ENCODE measurements at regions not wholly inside any gene's neighbourhood (a gene's known extent, or its start where the extent isn't known, plus 50 kb on each side); places are given as distances from the start of the nearest gene placed in this dataset.
A peak's percentile ranks its signal among the peaks of the same experiment; 100 is the strongest.
"Not testable (repeated sequence)": the region's sequence is repeated elsewhere in the genome, so short reads cannot be mapped to it uniquely, and the experiment has no call there.

DNA sequence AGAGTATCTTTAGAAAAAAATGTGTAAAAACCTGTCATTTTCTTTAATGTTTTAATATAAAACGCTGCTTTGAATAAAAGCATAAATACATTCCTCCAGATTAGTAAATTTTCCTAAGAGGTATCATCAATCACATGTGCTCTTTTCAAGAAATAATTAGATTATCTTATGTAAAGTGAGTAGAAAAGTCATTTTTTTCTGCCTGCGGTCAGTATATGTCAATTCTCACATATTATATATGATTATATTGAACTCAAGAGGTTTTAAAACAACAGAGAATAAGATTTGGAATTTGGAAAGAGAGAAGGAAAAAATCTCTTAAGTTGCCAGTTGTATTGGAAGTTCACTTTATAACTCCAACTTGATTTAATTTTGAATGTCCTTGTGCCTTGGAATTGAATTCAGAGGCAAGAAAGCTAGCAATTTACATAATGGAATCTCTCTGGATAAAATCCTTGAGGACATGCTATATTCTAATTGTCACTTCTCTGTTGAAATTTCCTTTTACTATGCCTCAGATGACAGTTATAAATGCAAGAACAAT, 740.1 kb upstream of the SPRY2 start:
- no peak for DNase-seq

DNA sequence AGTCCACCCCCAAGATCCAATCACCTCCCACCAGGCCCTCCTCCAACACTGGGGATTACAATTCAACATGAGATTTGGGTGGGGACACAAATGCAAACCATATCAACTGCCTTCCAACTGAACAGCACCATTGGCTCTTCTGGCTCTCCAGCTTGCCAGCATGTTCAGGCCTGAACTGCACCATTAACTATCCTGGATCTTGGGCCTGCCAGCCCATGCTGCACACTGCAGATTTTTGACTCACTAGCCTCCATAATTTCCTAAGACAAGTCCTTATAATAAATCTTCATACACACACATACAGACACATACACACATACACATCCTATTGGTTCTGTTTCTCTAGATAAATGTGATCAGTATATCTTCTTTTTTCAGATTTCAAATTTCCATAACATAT, 737.1 kb upstream of the SPRY2 start:
- no peak for DNase-seq

DNA sequence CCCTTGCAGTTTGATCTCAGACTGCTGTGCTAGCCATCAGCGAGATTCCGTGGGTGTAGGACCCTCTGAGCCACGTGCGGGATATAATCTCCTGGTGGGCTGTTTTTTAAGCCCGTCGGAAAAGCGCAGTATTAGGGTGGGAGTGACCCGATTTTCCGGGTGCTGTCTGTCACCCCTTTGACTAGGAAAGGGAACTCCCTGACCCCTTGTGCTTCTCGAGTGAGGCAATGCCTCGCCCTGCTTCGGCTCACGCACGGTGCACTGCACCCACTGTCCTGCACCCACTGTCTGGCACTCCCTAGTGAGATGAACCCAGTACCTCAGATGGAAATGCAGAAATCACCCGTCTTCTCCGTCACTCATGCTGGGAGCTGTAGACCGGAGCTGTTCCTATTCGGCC, 728.9 kb upstream of the SPRY2 start:
- not testable (repeated sequence) for DNase-seq

DNA sequence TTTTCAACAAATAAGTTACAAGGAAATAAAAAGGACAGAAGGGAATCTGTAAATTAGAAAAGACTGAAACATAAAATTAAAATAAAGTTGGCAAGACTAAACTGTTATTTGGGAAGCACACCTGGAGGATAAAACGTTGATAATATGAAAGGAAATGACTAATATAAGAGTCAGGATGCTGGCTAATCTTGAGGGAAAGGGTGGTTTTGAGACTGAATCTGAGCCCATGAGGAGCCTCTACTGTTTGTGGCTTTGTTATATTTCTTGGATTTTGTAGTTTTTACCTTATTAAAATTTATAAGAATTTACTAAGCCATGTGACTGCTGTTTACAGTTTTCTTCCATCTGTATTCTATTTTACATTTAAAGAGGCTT, 718.0 kb upstream of the SPRY2 start:
- no peak for DNase-seq

DNA sequence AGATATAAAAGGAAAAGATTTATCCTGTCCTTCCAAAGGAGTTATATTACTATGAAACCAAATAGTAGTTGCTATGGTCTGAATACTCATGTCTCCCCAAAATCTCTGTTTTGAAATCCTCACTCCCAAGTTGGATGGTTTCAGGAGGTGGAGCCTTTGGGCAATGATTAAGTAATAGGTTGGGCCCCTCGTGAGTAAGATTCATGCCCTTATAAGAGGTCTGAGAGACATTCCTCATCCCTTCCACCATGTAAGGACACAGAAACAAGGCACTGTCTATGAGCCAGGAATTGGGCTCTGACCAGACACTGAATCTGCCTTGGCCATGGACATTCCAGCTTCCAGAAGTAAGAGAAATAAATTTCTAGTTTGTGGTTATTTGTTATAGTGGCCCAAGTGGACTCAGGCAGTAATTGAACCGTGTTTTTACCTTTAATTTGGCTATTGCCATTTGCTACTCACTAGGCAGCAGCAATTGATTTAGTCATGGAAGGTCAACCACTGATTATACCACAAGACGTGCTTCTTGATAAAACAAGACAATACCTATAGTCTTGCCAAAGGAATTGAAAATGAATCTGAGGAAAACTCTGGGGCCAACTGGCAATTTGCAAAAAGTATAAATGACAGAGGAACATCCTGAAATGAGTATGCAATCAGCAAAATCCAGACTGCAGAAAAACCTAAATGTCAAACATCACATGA, 717.4 kb upstream of the SPRY2 start:
- no peak for DNase-seq

DNA sequence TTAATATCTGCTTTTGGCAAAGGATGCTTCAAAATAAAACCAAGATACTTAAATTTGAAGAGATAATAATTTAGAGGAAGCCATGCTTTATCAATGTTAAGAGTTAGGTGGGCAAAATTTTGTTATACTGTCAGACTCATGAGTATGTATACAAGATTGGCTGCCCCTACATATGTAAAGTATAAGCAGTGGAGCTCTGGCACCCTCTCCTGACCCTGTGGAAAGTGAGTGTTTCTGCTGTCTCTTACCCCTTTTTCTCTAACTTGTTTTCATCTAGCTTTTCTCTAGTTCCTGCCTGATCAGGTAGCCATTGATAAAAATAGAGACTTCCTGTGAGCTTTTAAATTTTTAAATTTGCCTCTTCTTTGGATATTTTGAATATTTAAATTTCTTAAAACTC, 710.9 kb upstream of the SPRY2 start:
- no peak for DNase-seq

DNA sequence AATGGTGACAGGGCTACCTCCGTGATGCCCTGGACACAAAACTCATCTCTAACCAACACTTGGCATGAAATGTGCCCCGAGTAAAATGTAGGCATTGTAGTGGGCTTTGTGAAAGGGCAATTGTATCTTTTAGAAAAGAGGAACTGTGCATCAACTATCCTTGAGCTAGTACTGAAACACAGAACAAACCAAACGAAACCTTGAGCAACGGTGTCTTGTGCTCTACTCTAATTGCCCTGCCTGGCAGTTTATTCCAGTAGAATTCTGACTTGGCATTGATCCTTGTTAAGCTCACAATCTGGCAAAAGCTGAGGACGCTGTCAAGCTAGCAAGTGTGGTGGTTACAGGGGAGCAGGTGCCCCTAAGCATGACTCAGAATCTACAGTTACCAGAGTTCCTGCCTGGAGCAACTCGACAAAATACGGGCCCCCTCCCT, 707.1 kb upstream of the SPRY2 start:
- no peak for DNase-seq

DNA sequence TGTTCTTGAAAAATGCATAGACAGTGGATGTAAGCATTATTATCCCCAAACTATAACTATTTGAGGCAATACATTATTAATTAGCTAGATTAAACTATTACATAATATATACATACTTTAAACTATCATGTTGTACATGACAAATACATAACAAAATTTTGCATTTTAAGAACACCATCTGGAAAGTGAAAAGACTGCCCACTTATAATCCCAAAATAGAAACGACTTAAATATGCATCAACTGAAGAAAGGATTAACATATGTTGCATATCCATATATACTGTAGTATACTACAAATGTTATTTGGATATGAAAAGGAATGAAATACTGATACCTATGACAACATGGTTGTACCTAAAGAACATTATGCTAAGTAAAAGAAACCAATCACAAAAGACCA, 700.8 kb upstream of the SPRY2 start:
- no peak for DNase-seq

DNA sequence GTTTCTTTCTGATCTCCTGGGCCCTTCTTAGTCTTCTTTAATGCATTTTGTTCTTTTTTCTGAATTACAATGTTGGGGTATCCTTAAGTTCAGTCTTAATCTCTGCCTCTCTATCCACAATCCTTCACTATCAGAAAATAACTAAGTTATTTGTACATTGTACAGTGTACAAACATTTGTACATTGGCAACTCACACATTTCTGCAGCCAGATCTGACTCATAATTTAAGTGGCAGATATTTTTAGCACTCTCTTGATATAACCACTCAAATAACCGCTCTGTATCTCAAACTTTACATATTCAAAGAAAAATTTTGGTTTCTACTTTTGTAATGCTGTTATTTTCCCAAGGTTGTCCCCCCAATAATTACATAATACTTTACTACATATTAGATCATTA, 691.1 kb upstream of the SPRY2 start:
- no peak for DNase-seq

DNA sequence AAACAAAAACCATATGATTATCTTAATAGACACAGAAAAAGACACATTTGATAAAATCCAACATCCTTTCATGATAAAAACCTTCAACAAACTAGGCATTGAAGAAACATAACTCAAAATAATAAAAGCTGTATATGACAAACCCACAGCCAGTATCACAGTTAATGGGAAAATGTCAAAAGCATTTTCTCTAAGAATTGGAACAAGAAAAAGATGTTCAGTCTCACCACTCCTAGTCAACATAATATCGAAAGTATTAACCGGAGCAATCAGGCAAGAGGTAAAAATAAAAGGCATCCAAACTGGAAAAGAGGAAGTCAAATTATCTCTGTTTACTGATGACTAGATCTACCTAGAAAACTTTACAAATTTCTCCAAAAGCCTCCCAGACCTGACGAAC, 684.2 kb upstream of the SPRY2 start:
- no peak for DNase-seq

DNA sequence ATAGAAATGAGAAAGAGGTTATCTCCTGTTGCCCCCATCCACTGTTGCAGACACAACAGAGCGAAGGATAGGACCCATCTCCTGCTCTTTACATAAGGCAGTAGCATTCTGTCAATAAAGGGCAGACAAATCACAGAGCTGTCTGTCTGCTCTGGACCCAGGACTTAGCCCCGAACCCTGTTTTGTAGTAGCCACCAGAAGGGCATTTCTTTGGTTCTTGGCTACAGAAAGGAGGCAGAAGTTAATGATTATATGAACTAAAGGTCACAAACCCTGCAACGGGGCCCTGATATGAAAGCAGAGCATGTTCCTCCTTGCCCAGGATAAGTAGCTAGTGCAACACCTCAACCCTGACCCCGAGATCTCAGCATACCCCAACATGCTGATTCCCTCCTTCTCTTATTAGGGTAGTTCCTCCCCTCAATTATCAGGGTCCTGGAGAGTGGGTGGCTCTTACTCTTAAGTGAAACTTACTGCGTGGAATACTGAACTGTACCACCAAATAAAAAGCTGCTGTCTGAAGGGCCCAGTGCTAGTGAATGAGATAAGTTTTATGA, 680.4 kb upstream of the SPRY2 start:
- no peak for DNase-seq

DNA sequence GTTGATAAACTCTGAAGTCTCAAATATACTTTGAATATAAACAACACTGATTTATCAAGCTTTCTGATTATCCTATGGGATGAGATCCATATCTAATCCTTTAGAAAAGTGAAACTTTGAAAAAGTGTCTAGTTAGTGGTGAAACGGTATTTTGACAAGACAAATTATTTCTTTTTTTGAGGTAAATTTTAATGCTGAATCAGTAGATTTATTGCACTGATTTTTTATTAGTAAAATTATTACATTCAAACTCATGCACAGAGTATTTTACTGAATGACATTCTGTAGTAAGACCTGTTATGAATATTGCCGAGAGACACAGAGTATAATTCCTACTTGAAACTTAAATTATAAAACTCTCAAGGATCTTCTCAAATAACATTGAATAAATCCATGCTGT, 679.1 kb upstream of the SPRY2 start:
- DNase-seq = no peak

DNA sequence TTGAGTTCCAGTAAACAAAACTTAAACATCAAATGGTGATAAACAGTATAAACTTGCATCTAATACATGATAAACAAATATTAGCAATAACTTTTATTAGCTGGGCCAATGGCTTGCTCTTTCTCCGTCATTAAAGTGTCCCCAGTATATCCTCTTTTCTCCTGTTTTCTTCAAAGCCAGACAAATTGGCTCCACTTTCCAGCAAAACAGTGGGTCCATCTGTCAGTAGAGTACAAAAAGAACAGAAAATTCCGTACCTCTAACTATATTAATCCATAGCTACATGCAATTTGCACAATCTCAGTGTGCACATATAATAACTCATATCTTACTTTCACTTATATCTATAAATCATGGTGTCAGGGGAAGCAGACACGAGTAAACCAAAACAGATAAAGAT, 678.0 kb upstream of the SPRY2 start:
- no peak for DNase-seq

DNA sequence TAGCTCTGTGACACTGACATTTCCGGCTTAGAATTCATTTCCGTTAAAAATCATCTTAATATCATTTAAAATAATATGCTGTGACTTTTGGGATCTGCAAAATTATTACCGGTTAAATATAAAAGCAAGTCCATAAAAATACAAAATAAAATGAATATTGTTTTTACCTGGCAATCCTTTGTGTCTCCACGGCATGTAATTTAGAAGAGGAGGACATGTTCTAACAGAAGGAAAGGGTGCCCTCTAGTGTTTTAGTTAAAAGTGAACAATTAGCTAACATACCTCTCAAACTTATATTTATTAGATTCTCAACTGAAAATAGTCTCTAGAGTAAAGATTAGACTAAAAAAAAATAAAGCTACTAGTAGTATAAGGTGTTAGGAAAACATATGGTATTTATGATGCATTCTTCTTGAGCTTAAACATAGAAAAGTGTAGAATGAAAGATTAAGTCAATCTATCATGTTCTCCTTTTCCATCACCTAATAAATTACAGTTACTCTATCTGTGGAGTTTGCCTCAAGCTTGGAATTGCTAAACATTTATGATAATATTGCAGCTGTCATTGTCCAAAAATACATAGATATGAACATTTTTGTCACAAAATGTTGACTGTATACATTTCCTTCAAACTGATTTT, 676.7 kb upstream of the SPRY2 start:
- no peak for DNase-seq

DNA sequence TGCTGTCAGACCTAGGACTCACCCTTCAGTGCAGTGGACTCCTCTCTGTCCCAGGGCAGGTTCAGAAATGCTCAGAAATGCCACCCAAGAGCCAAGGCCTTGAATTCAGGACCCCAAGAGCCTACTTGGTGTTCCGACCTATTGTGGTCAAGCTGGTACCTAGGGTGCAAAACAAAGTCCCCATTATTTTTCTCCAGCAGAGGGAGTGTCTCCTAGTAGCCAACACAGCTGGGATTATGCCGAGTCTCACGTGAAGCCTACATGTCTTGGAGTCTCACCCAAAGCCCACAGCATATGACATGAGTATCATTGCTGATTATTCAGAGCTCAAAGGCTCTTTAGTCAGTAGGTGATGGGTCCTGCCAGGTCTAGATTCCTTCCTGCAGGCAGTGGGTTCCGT, 671.1 kb upstream of the SPRY2 start:
- no peak for DNase-seq

DNA sequence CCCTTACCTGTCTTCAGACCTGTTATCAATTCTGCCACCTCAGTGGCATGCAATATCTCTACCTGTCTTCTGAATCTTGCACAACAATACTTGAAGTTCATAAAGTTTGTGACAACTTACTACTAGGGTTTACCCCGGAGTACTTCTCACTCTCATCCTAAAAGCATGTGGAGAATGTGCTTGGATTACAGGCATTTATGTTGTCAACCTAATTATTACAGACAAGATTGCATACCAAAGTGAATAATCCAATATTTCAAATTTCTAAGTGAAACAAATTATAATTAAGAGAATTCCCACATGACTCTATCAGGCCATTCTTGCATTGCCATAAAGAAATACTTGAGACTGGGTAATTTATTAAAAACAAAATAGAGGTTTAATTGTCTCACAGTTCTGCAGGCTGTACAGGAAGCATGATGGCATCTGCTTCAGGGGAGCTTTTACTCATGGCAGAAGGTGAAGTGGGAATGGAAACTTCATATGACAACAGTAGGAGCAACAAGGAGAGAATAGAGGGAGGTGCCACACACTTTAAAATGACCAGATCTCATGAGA, 661.0 kb upstream of the SPRY2 start:
- DNase-seq = no peak

DNA sequence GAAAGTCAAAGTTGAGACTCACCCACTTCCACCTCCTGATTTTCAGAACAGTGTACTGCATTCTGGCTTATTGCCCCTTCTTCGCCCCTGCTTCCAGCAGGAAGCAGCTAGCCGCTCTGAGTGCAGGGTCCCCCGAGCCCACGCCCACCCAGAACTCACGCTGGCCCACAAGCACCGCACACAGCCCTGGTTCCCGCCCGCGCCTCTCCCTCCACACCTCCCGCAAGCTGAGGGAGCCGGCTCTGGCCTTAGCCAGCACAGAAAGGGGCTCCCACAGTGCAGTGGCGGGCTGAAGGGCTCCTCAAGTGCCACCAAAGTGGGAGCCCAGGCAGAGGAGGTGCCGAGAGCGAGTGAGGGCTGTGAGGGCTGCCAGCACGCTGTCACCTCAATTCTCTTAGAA, 657.7 kb upstream of the SPRY2 start:
- not testable (repeated sequence) for DNase-seq

DNA sequence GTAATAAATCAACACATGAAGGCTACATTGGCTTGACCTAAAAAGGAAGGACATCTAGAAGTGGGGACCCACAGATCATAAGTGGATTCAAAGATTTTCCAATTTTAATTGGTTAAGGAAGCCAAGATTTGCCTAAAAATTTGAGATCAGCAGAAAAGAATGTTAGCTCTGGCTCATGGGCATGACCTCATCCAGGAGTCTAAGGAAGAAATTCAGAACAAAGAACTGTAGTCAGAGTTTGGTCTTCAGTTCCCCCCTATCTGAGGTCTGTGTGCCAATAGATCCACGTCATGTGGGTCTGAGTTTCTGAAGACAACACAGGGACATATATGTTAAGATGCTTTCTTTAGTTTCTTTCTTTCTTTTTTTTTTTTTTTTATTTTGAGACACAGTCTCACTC, 648.8 kb upstream of the SPRY2 start:
- no peak for DNase-seq

DNA sequence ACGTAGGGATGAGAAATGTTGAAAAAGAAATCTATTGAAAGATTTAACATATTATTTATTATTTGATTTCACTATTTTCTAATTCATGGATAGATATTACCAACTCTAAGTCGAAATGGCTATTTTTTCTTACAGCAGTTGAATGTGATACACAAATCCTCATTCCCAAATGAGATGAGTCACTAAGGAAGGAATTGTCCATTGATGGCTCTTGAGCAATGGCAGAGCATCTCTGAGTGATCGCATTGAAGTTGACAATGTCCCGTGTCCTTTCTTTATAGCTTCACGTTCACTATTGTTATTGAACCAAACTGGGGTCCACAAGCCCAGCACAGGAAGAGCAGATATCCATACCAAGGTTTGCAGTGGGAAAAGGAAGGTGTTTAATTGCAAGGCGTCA, 648.3 kb upstream of the SPRY2 start:
- DNase-seq = no peak

DNA sequence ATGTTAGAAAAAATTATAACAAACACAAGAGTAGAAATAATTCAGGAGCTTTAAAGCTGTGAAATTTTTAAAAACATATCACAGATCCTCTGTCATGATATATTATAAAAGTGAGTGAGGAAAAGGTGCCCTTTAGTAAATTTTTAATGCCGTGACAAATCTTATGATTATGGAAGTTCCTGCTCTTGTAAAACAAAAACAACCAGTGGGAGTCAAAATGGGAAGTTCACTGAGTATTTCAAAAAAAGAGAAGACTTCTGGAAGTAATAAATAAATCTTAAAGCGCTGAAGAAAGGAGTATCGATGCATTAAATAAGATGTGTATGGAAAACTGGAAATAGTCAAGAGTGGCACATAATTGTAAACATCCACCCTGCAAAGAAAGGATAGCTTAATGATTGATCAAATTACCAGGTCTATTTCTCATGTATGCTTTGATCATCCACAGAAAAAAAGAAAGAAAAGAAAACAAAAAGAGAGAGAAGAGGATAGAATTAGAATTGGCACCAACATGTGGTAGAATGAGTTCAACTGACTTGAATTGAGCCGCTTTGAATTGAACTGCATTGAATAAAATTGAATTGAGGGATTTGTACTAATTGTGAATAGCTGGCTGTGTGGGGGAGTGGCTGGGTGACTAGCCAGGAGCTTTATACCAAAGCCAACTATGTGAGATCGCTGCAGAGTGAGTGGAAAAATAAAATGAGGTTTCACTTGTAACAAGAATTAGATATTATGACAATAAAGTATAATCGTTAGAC, 647.6 kb upstream of the SPRY2 start:
- DNase-seq = no peak

DNA sequence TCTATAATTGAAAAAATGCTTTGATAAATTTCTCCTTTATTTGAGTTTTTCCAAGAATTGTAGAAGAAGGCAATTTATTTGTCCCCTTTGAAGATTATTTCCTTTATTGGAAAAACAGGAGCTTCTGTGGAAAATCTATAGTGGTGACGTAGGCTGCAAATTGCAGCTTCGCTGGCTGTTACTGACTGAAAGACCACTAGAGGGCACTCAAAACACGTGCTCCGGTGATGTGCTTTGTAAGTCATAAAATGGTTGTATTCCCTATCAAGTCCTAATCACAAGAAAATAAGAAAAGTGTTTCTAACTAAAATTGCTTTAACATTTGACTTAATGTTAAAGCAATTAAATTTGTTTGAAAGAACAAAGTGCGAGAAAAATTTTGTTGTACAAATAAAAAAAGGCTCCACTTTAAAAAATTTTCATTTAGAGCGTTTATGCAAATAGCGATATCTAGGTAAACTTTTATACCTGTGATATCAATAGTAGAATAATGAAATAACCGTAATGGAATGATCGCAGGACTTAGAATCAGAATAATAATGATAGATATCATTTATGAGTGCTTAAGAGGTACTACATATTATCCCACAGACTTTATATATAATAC, 638.2 kb upstream of the SPRY2 start:
- DNase-seq = peak; percentile 4

DNA sequence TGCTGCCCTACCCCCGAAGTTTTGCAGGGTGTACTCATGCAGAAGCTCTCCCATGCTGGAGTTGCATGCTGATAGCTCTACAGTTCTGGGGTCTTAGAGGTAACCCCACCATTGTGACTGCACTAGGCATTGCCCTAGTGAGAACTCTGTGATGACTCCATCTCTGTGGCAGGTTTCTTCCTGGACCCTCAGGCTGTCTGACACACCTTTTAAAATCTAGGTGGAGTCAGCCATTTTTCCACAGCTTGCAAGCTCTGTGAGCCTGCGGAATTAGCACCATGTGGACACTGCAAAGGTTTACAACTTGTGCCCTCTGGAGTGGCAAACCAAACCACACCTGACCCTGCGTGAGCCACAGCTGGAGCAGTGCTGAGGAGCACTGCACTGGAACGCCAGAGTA, 636.2 kb upstream of the SPRY2 start:
- no peak for DNase-seq

DNA sequence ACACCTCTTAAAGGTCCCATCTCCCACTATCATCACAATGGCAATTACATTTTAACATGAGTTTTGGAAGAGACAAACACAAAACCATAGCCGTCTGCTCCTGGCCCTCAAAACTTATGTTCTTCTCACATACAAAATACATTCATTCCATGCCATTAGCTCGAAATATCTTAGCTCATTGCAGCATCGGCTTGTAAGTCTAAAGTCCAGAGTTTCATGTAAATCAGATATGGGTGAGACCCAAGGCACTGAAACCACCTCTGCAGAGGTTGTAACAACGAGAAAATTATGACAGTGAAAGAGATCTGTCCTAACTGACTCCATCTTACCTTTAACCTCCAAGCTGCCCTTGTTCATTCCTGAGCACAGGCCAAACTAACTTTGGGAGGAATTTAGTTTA, 635.0 kb upstream of the SPRY2 start:
- no peak for DNase-seq
